Endothelial cell of umbilical vein (primary cell): ENCODE measurements at regions not wholly inside any gene's neighbourhood (a gene's known extent, or its start where the extent isn't known, plus 50 kb on each side); places are given as distances from the start of the nearest gene placed in this dataset.

Source experiments
- BruUV-seq: library from RNA; stranded (reverse); fragments of 400-500 nt; replicated peaks from 2 replicates; lab custom pipeline; 2021; lab: Mats Ljungman, UMichigan
- CTCF ChIA-PET: fragments of 300-600, 350-600 bp; sonication (Branson Sonifier 250); formaldehyde crosslinking; loops from one replicate; lab custom pipeline; 2021; ENCODE audit warnings: antibody characterized with exemption, inconsistent platforms; lab: Charles Lee
- POLR2A ChIA-PET: fragments of 300-600, 350-600 bp; sonication (Branson Sonifier 250); formaldehyde crosslinking; loops from one replicate; lab custom pipeline; 2021; ENCODE audit warnings: antibody characterized with exemption, inconsistent platforms; lab: Charles Lee
- DNase-seq: peaks from one replicate; pipeline ENCODE4 v3.0.0-alpha.2; 2011; ENCODE audit warnings: low read depth, low spot score
- FAIRE-seq: peaks from 2 replicates; lab custom pipeline; 2011; peaks lifted over from hg19 to GRCh38; lab: Jason Lieb, UNC
- H2AFZ ChIP-seq: 2 replicates; pipeline ENCODE4 v1.6.0; 2012; ENCODE audit warnings: low read depth, low read length, control low read depth, inconsistent platforms
- H3K27ac ChIP-seq: 2 replicates; pipeline ENCODE4 v1.5.1; 2011; ENCODE audit warnings: low read depth, mild to moderate bottlenecking, control low read depth, low read length, moderate library complexity; ENCODE audit not compliant: insufficient read depth
- H3K27me3 ChIP-seq, 2 experiments: 2 replicates each; pipeline versions ENCODE4 v1.6.0 to v1.6.1; 2011; ENCODE audit warnings: low read length in 2 of 2, mixed read lengths in 1 of 2; ENCODE audit not compliant: control insufficient read depth in 2 of 2, insufficient read depth in 2 of 2
- H3K36me3 ChIP-seq, 2 experiments: 2 replicates in 1 of 2; 3 replicates in 1 of 2; pipeline ENCODE4 v1.5.1; 2011; ENCODE audit warnings: low read length in 2 of 2, mild to moderate bottlenecking in 1 of 2, moderate library complexity in 1 of 2; ENCODE audit not compliant: control insufficient read depth in 2 of 2, insufficient read depth in 2 of 2; ENCODE audit errors: extremely low read depth in 1 of 2
- H3K4me1 ChIP-seq: 3 replicates; pipeline ENCODE4 v1.5.1; 2011; ENCODE audit warnings: mild to moderate bottlenecking, low read length; ENCODE audit not compliant: control insufficient read depth, insufficient read depth; ENCODE audit errors: extremely low read depth
- H3K4me2 ChIP-seq: 2 replicates; pipeline ENCODE4 v1.6.1; 2011; ENCODE audit warnings: low read length, control low read depth, mixed read lengths; ENCODE audit not compliant: insufficient read depth
- H3K4me3 ChIP-seq, 3 experiments: fragments of 200-600 bp in 1 of 3; sonication (generic), shearing (Covaris generic) in 1 of 3; replicated peaks in 1 of 3; 2 replicates each; pipeline ENCODE4 v1.5.1; 2011 to 2016; ENCODE audit warnings: control low read depth in 3 of 3, low read length in 3 of 3, mild to moderate bottlenecking in 2 of 3, inconsistent platforms in 1 of 3, low read depth in 1 of 3, moderate library complexity in 1 of 3; ENCODE audit not compliant: insufficient read depth in 1 of 3
- H3K79me2 ChIP-seq: 2 replicates; pipeline ENCODE4 v1.6.0; 2012; ENCODE audit warnings: low read length, inconsistent platforms; ENCODE audit not compliant: control insufficient read depth, insufficient read depth
- H3K9ac ChIP-seq: replicated peaks from 2 replicates; pipeline ENCODE3; 2011; ENCODE audit warnings: low read length, control low read depth; ENCODE audit not compliant: insufficient read depth; ENCODE audit errors: extremely low read depth
- H3K9me1 ChIP-seq: replicated peaks from 3 replicates; pipeline ENCODE4 v1.6.0; 2011; ENCODE audit warnings: mild to moderate bottlenecking, low read length; ENCODE audit not compliant: control insufficient read depth, insufficient read depth; ENCODE audit errors: extremely low read depth
- H3K9me3 ChIP-seq: replicated peaks from 2 replicates; pipeline ENCODE4 v1.5.1; 2012; ENCODE audit warnings: low read length, inconsistent platforms; ENCODE audit not compliant: control insufficient read depth, insufficient read depth
- H4K20me1 ChIP-seq: replicated peaks from 2 replicates; pipeline ENCODE3; 2011; ENCODE audit warnings: mild to moderate bottlenecking, low read length; ENCODE audit not compliant: control insufficient read depth, insufficient read depth; ENCODE audit errors: extremely low read depth
- EZH2 ChIP-seq: IDR thresholded peaks from 2 replicates; pipeline ENCODE4 v1.6.1; 2012; ENCODE audit warnings: borderline replicate concordance, low read depth, mild to moderate bottlenecking, moderate library complexity, low read length, inconsistent platforms; ENCODE audit not compliant: severe bottlenecking
- FOS ChIP-seq: IDR thresholded peaks from 2 replicates; pipeline ENCODE4 v1.6.1; 2011; ENCODE audit warnings: mild to moderate bottlenecking, low read length, moderate library complexity, borderline replicate concordance; ENCODE audit not compliant: insufficient read depth
- GATA2 ChIP-seq: IDR thresholded peaks from 2 replicates; pipeline ENCODE4 v1.7.0; 2011; ENCODE audit warnings: low read depth, mild to moderate bottlenecking, moderate library complexity, mixed read lengths, low read length; ENCODE audit not compliant: insufficient read length, insufficient read depth
- JUN ChIP-seq: IDR thresholded peaks from 2 replicates; pipeline ENCODE4 v1.6.1; 2011; ENCODE audit warnings: borderline replicate concordance, low read depth; ENCODE audit not compliant: insufficient read length, insufficient read depth
- MAX ChIP-seq: IDR thresholded peaks from 2 replicates; pipeline ENCODE4 v1.6.1; 2011; ENCODE audit not compliant: insufficient read depth, insufficient read length
- MYC ChIP-seq: IDR thresholded peaks from one replicate; pipeline ENCODE4 v1.6.1; 2011; ENCODE audit warnings: mild to moderate bottlenecking, low read depth, low read length
- POLR2A ChIP-seq: IDR thresholded peaks from 2 replicates; pipeline ENCODE4 v1.6.1; 2012; ENCODE audit warnings: low read depth, mild to moderate bottlenecking, control low read depth, low read length
- POLR2AphosphoS5 ChIP-seq: IDR thresholded peaks from 2 replicates; pipeline ENCODE4 v1.6.1; 2012; ENCODE audit warnings: low read depth, mild to moderate bottlenecking, control low read depth, low read length, moderate library complexity; ENCODE audit not compliant: insufficient read depth
- dilution Hi-C: fragments of 300-500 bp; cut with MboI; formaldehyde crosslinking; loops from one replicate; pipeline ENCODE4 v1.15.0; 2019; ENCODE audit warnings: low sequenced_read_pairs; ENCODE audit not compliant: extremely low pct_ligation_motif_present
- intact Hi-C: fragments of 100-400 bp; cut with micrococcal nuclease; formaldehyde crosslinking; loops from one replicate; pipeline ENCODE4 v1.10.0; 2022
- TF ChIP-seq, protein P1 (sequence below), 2 donors: IDR thresholded peaks; 1 replicate in 1 of 2; 2 replicates in 1 of 2; pipeline ENCODE4 v1.5.1; 2011; ENCODE audit warnings: low read length in 2 of 2, mild to moderate bottlenecking in 2 of 2, moderate library complexity in 2 of 2, control low read depth in 1 of 2, inconsistent platforms in 1 of 2, low read depth in 1 of 2; ENCODE audit not compliant: insufficient read depth in 1 of 2; ENCODE audit errors: extremely low read depth in 1 of 2

GRCh38 chr22:48654492-48654891, 1173.2 kb downstream of the BRD1 start:
- H4K20me1 ChIP-seq = no peaks in the 10 kb centered on the region
- no peak overlapping the region for H2AFZ ChIP-seq
- no peaks in the 10 kb centered on the region for H3K36me3 ChIP-seq
- H3K27me3 ChIP-seq = no peaks in the 10 kb centered on the region
- H3K27ac ChIP-seq = no peak overlapping the region
- CTCF ChIA-PET = no interaction called here
- DNase-seq (no peak), FAIRE-seq (no peak)
- H3K9me1 ChIP-seq = no peaks in the 10 kb centered on the region
- peaks cover 19% of the 10 kb centered on the region for H3K9me3 ChIP-seq
- no peaks in the 10 kb centered on the region for H3K4me1 ChIP-seq
- TF ChIP-seq MYC (no peak), POLR2AphosphoS5 (no peak), FOS (no peak), MAX (no peak), GATA2 (no peak), POLR2A (no peak), JUN (no peak), EZH2 (no peak)
- TF ChIP-seq, protein P1, sequence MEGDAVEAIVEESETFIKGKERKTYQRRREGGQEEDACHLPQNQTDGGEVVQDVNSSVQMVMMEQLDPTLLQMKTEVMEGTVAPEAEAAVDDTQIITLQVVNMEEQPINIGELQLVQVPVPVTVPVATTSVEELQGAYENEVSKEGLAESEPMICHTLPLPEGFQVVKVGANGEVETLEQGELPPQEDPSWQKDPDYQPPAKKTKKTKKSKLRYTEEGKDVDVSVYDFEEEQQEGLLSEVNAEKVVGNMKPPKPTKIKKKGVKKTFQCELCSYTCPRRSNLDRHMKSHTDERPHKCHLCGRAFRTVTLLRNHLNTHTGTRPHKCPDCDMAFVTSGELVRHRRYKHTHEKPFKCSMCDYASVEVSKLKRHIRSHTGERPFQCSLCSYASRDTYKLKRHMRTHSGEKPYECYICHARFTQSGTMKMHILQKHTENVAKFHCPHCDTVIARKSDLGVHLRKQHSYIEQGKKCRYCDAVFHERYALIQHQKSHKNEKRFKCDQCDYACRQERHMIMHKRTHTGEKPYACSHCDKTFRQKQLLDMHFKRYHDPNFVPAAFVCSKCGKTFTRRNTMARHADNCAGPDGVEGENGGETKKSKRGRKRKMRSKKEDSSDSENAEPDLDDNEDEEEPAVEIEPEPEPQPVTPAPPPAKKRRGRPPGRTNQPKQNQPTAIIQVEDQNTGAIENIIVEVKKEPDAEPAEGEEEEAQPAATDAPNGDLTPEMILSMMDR (IDR thresholded peaks at IDR 0.05; ENCODE audit: extremely low read depth in 1 of 2, insufficient read depth in 1 of 2, low read depth in 1 of 2, low read length in 2 of 2) = no peak
- no TSS peak for BruUV-seq
- no peak overlapping the region for H3K4me2 ChIP-seq
- H3K9ac ChIP-seq = no peak overlapping the region
- no peak overlapping the region for H3K4me3 ChIP-seq
- dilution Hi-C loops (no loop called here), intact Hi-C loops (no loop called here)
- POLR2A ChIA-PET = no interaction called here
- no peaks in the 10 kb centered on the region for H3K79me2 ChIP-seq
